ENCODE measurements at regions not wholly inside any gene's neighbourhood (a gene's known extent, or its start where the extent isn't known, plus 50 kb on each side); places are given as distances from the start of the nearest gene placed in this dataset.

- peaks cover 2% of the 10 kb centered on the region for H3K4me1 ChIP-seq (ENCODE audit: control insufficient read depth, insufficient read depth, low read length)
- H3K27me3 ChIP-seq (ENCODE audit: control insufficient read depth, insufficient read depth, low read length) = no peaks in the 10 kb centered on the region
- no peak for DNase-seq (ENCODE audit: low read depth, low spot score)
- no CpG with 5 or more reads among the region's 15 CpGs for WGBS (ENCODE audit: insufficient coverage, insufficient read length)
- H3K4me3 ChIP-seq (ENCODE audit: low read length) = no peak overlapping the region
- no peaks in the 10 kb centered on the region for H3K36me3 ChIP-seq (ENCODE audit: control insufficient read depth, insufficient read depth, low read length)
- no peaks in the 10 kb centered on the region for H3K9me3 ChIP-seq (ENCODE audit: control insufficient read depth, insufficient read depth, low read length)
- H3K27ac ChIP-seq (ENCODE audit: low read length) = no peak overlapping the region
Measured at GRCh38 chr2:240254337-240255164, 114.1 kb upstream of the OTOS start.

GRCh38 chr2:240255165-240255491 lies 114.7 kb upstream of the OTOS start:
- H3K36me3 ChIP-seq (ENCODE audit: control insufficient read depth, insufficient read depth, low read length) = no peaks in the 10 kb centered on the region
- H3K27me3 ChIP-seq (ENCODE audit: control insufficient read depth, insufficient read depth, low read length) = no peaks in the 10 kb centered on the region
- WGBS (ENCODE audit: insufficient coverage, insufficient read length) = no CpG with 5 or more reads among the region's 8 CpGs
- H3K9me3 ChIP-seq (ENCODE audit: control insufficient read depth, insufficient read depth, low read length) = no peaks in the 10 kb centered on the region
- H3K27ac ChIP-seq (ENCODE audit: low read length) = no peak overlapping the region
- H3K4me3 ChIP-seq (ENCODE audit: low read length) = no peak overlapping the region
- DNase-seq (ENCODE audit: low read depth, low spot score) = no peak
- H3K4me1 ChIP-seq (ENCODE audit: control insufficient read depth, insufficient read depth, low read length) = peaks cover 2% of the 10 kb centered on the region

- Histone ChIP-seq H3K27me3 (ENCODE audit: control insufficient read depth, insufficient read depth, low read length) (no peaks in the 10 kb centered on the region), H3K4me1 (ENCODE audit: control insufficient read depth, insufficient read depth, low read length) (no peaks in the 10 kb centered on the region), H3K36me3 (ENCODE audit: control insufficient read depth, insufficient read depth, low read length) (no peaks in the 10 kb centered on the region), H3K27ac (ENCODE audit: low read length) (no peak overlapping the region), H3K4me3 (ENCODE audit: low read length) (no peak overlapping the region), H3K9me3 (ENCODE audit: control insufficient read depth, insufficient read depth, low read length) (no peaks in the 10 kb centered on the region)
- no peak for DNase-seq (ENCODE audit: low read depth, low spot score)
- no CpG with 5 or more reads among the region's 20 CpGs for WGBS (ENCODE audit: insufficient coverage, insufficient read length)
Measured at GRCh38 chr2:240255811-240256703, 115.6 kb upstream of the OTOS start.

DNA sequence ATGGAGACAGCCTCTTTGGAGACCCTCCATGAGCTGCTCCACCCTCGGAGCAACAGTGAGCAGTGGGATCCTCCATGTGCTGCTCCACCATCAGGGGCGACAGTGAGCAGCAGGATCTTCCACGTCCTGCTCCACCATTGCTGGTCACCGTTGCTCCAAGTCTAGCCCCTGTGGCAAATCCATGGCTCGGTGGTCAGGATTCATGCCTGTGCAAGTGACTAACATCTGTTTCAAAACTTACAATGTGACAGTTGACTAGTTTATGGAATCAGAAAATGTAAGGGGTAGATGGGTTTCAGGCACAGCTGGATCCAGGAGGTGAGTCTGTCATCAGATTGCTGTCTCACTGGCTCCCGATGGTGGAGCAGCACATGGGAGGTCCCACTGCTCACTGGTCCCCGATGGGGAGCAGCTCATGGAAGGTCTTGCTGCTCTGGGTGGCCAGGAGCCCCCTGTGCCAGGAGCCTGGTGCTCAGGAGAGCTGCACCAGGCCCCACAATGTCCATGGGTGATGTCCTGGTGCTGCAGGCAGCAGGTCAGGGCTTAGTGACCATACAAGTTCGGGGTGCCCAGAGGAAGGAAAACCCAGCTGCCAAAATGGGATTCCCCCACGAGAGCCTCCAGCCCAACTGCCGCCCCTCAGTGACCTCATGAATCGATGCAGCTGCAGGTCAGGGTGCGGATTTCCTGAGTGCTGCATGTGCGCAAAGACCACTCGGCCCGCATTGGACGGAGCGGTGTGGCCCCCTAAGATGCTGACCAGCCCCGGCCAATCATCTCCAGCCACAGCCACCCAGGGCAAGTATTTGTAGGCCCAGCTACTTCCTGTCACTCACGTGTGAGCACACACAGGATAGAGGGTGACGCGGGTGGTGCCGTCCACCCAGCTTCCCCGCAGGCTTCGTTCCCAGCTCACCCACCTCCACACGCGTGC lies 116.5 kb upstream of the OTOS start:
- Histone ChIP-seq H3K4me3 (ENCODE audit: low read length) (no peak overlapping the region; the same call in 1 of the 2 replicates), H3K36me3 (ENCODE audit: control insufficient read depth, insufficient read depth, low read length) (no peaks in the 10 kb centered on the region), H3K27ac (ENCODE audit: low read length) (no peak overlapping the region), H3K9me3 (ENCODE audit: control insufficient read depth, insufficient read depth, low read length) (no peaks in the 10 kb centered on the region), H3K27me3 (ENCODE audit: control insufficient read depth, insufficient read depth, low read length) (no peaks in the 10 kb centered on the region), H3K4me1 (ENCODE audit: control insufficient read depth, insufficient read depth, low read length) (no peaks in the 10 kb centered on the region)
- DNase-seq (ENCODE audit: low read depth, low spot score) = no peak
- no CpG with 5 or more reads among the region's 26 CpGs for WGBS (ENCODE audit: insufficient coverage, insufficient read length)

DNA sequence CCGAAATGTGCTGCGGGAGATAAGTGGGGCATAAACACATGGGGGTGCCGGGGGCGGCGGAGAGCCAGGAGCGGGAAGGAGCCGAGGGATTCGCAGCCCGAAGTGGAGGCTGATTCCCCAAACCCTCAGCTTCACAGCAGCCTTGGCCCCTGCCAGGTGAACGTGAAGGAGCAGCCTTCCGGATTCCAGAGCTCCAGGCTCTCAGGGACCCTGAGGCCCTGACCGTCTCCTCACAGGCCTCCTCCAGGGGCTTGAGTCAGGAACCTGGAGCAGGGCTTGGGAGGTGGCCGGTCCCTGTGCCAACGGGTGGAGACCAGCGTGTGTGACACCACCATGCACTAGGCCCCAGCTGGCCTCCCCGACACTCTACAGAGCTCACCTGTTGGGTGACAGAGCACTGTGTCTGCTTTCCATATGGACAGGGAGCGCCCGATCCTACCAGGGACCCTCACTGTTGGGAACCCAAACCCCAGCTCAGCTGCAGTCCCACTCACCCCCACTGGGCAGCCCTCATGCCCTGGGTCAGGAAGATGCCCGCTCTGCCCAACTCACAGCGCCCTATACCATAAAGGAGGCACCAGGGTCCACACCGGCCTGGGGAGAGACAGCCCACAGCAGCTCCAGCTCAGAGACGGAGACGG lies 117.6 kb upstream of the OTOS start:
- H3K27me3 ChIP-seq (ENCODE audit: control insufficient read depth, insufficient read depth, low read length) = no peaks in the 10 kb centered on the region
- H3K4me3 ChIP-seq (ENCODE audit: low read length) = no peak overlapping the region
- no peaks in the 10 kb centered on the region for H3K4me1 ChIP-seq (ENCODE audit: control insufficient read depth, insufficient read depth, low read length)
- DNase-seq (ENCODE audit: low read depth, low spot score) = no peak
- 0 out of 2 replicates have a peak, but pooled peaks cover 1% of the 10 kb centered on the region for H3K9me3 ChIP-seq (ENCODE audit: control insufficient read depth, insufficient read depth, low read length)
- H3K36me3 ChIP-seq (ENCODE audit: control insufficient read depth, insufficient read depth, low read length) = no peaks in the 10 kb centered on the region
- no CpG with 5 or more reads among the region's 23 CpGs for WGBS (ENCODE audit: insufficient coverage, insufficient read length)
- H3K27ac ChIP-seq (ENCODE audit: low read length) = no peak overlapping the region

- Histone ChIP-seq H3K4me3 (ENCODE audit: low read length) (no peak overlapping the region), H3K36me3 (ENCODE audit: control insufficient read depth, insufficient read depth, low read length) (no peaks in the 10 kb centered on the region), H3K9me3 (ENCODE audit: control insufficient read depth, insufficient read depth, low read length) (0 out of 2 replicates have a peak, but pooled peaks cover 1% of the 10 kb centered on the region), H3K4me1 (ENCODE audit: control insufficient read depth, insufficient read depth, low read length) (no peaks in the 10 kb centered on the region), H3K27ac (ENCODE audit: low read length) (no peak overlapping the region), H3K27me3 (ENCODE audit: control insufficient read depth, insufficient read depth, low read length) (no peaks in the 10 kb centered on the region)
- no peak for DNase-seq (ENCODE audit: low read depth, low spot score)
- no CpG with 5 or more reads among the region's 10 CpGs for WGBS (ENCODE audit: insufficient coverage, insufficient read length)
Measured at GRCh38 chr2:240258685-240259084, 118.2 kb upstream of the OTOS start.

GRCh38 chr2:240259201-240259923 lies 118.9 kb upstream of the OTOS start:
- Histone ChIP-seq H3K36me3 (ENCODE audit: control insufficient read depth, insufficient read depth, low read length) (no peaks in the 10 kb centered on the region), H3K9me3 (ENCODE audit: control insufficient read depth, insufficient read depth, low read length) (0 out of 2 replicates have a peak, but pooled peaks cover 1% of the 10 kb centered on the region), H3K4me1 (ENCODE audit: control insufficient read depth, insufficient read depth, low read length) (no peaks in the 10 kb centered on the region), H3K27me3 (ENCODE audit: control insufficient read depth, insufficient read depth, low read length) (no peaks in the 10 kb centered on the region), H3K4me3 (ENCODE audit: low read length) (no peak overlapping the region), H3K27ac (ENCODE audit: low read length) (no peak overlapping the region)
- no CpG with 5 or more reads among the region's 17 CpGs for WGBS (ENCODE audit: insufficient coverage, insufficient read length)
- no peak for DNase-seq (ENCODE audit: low read depth, low spot score)

- no peaks in the 10 kb centered on the region for H3K36me3 ChIP-seq (ENCODE audit: control insufficient read depth, insufficient read depth, low read length)
- no peaks in the 10 kb centered on the region for H3K4me1 ChIP-seq (ENCODE audit: control insufficient read depth, insufficient read depth, low read length)
- DNase-seq (ENCODE audit: low read depth, low spot score) = no peak
- no peaks in the 10 kb centered on the region for H3K27me3 ChIP-seq (ENCODE audit: control insufficient read depth, insufficient read depth, low read length)
- H3K27ac ChIP-seq (ENCODE audit: low read length) = no peak overlapping the region
- H3K4me3 ChIP-seq (ENCODE audit: low read length) = no peak overlapping the region
- H3K9me3 ChIP-seq (ENCODE audit: control insufficient read depth, insufficient read depth, low read length) = 0 out of 2 replicates have a peak, but pooled peaks cover 1% of the 10 kb centered on the region
- no CpG with 5 or more reads among the region's 7 CpGs for WGBS (ENCODE audit: insufficient coverage, insufficient read length)
Measured at GRCh38 chr2:240259924-240260529, 119.6 kb upstream of the OTOS start.

- no peak overlapping the region for H3K4me3 ChIP-seq (ENCODE audit: low read length)
- no peak overlapping the region for H3K27ac ChIP-seq (ENCODE audit: low read length)
- no peak for DNase-seq (ENCODE audit: low read depth, low spot score)
- no peaks in the 10 kb centered on the region for H3K27me3 ChIP-seq (ENCODE audit: control insufficient read depth, insufficient read depth, low read length)
- H3K4me1 ChIP-seq (ENCODE audit: control insufficient read depth, insufficient read depth, low read length) = no peaks in the 10 kb centered on the region
- H3K9me3 ChIP-seq (ENCODE audit: control insufficient read depth, insufficient read depth, low read length) = 0 out of 2 replicates have a peak, but pooled peaks cover 1% of the 10 kb centered on the region
- H3K36me3 ChIP-seq (ENCODE audit: control insufficient read depth, insufficient read depth, low read length) = no peaks in the 10 kb centered on the region
- no CpG with 5 or more reads among the region's 4 CpGs for WGBS (ENCODE audit: insufficient coverage, insufficient read length)
Measured at GRCh38 chr2:240260664-240261063, 120.2 kb upstream of the OTOS start.

All from iPS DF 6.9 (cell line).